Endothelial cell of umbilical vein (primary cell): ENCODE measurements at regions not wholly inside any gene's neighbourhood (a gene's known extent, or its start where the extent isn't known, plus 50 kb on each side); places are given as distances from the start of the nearest gene placed in this dataset.

Source experiments
- BruUV-seq: library from RNA; stranded (reverse); fragments of 400-500 nt; replicated peaks from 2 replicates; lab custom pipeline; 2021; lab: Mats Ljungman, UMichigan
- CTCF ChIA-PET: fragments of 300-600, 350-600 bp; sonication (Branson Sonifier 250); formaldehyde crosslinking; loops from one replicate; lab custom pipeline; 2021; ENCODE audit warnings: antibody characterized with exemption, inconsistent platforms; lab: Charles Lee
- POLR2A ChIA-PET: fragments of 300-600, 350-600 bp; sonication (Branson Sonifier 250); formaldehyde crosslinking; loops from one replicate; lab custom pipeline; 2021; ENCODE audit warnings: antibody characterized with exemption, inconsistent platforms; lab: Charles Lee
- DNase-seq: peaks from one replicate; pipeline ENCODE4 v3.0.0-alpha.2; 2011; ENCODE audit warnings: low read depth, low spot score
- FAIRE-seq: peaks from 2 replicates; lab custom pipeline; 2011; peaks lifted over from hg19 to GRCh38; lab: Jason Lieb, UNC
- H2AFZ ChIP-seq: 2 replicates; pipeline ENCODE4 v1.6.0; 2012; ENCODE audit warnings: low read depth, low read length, control low read depth, inconsistent platforms
- H3K27ac ChIP-seq: 2 replicates; pipeline ENCODE4 v1.5.1; 2011; ENCODE audit warnings: low read depth, mild to moderate bottlenecking, control low read depth, low read length, moderate library complexity; ENCODE audit not compliant: insufficient read depth
- H3K27me3 ChIP-seq, 2 experiments: 2 replicates each; pipeline versions ENCODE4 v1.6.0 to v1.6.1; 2011; ENCODE audit warnings: low read length in 2 of 2, mixed read lengths in 1 of 2; ENCODE audit not compliant: control insufficient read depth in 2 of 2, insufficient read depth in 2 of 2
- H3K36me3 ChIP-seq, 2 experiments: 2 replicates in 1 of 2; 3 replicates in 1 of 2; pipeline ENCODE4 v1.5.1; 2011; ENCODE audit warnings: low read length in 2 of 2, mild to moderate bottlenecking in 1 of 2, moderate library complexity in 1 of 2; ENCODE audit not compliant: control insufficient read depth in 2 of 2, insufficient read depth in 2 of 2; ENCODE audit errors: extremely low read depth in 1 of 2
- H3K4me1 ChIP-seq: 3 replicates; pipeline ENCODE4 v1.5.1; 2011; ENCODE audit warnings: mild to moderate bottlenecking, low read length; ENCODE audit not compliant: control insufficient read depth, insufficient read depth; ENCODE audit errors: extremely low read depth
- H3K4me2 ChIP-seq: 2 replicates; pipeline ENCODE4 v1.6.1; 2011; ENCODE audit warnings: low read length, control low read depth, mixed read lengths; ENCODE audit not compliant: insufficient read depth
- H3K4me3 ChIP-seq, 3 experiments: fragments of 200-600 bp in 1 of 3; sonication (generic), shearing (Covaris generic) in 1 of 3; replicated peaks in 1 of 3; 2 replicates each; pipeline ENCODE4 v1.5.1; 2011 to 2016; ENCODE audit warnings: control low read depth in 3 of 3, low read length in 3 of 3, mild to moderate bottlenecking in 2 of 3, inconsistent platforms in 1 of 3, low read depth in 1 of 3, moderate library complexity in 1 of 3; ENCODE audit not compliant: insufficient read depth in 1 of 3
- H3K79me2 ChIP-seq: 2 replicates; pipeline ENCODE4 v1.6.0; 2012; ENCODE audit warnings: low read length, inconsistent platforms; ENCODE audit not compliant: control insufficient read depth, insufficient read depth
- H3K9ac ChIP-seq: replicated peaks from 2 replicates; pipeline ENCODE3; 2011; ENCODE audit warnings: low read length, control low read depth; ENCODE audit not compliant: insufficient read depth; ENCODE audit errors: extremely low read depth
- H3K9me1 ChIP-seq: replicated peaks from 3 replicates; pipeline ENCODE4 v1.6.0; 2011; ENCODE audit warnings: mild to moderate bottlenecking, low read length; ENCODE audit not compliant: control insufficient read depth, insufficient read depth; ENCODE audit errors: extremely low read depth
- H3K9me3 ChIP-seq: replicated peaks from 2 replicates; pipeline ENCODE4 v1.5.1; 2012; ENCODE audit warnings: low read length, inconsistent platforms; ENCODE audit not compliant: control insufficient read depth, insufficient read depth
- H4K20me1 ChIP-seq: replicated peaks from 2 replicates; pipeline ENCODE3; 2011; ENCODE audit warnings: mild to moderate bottlenecking, low read length; ENCODE audit not compliant: control insufficient read depth, insufficient read depth; ENCODE audit errors: extremely low read depth
- EZH2 ChIP-seq: IDR thresholded peaks from 2 replicates; pipeline ENCODE4 v1.6.1; 2012; ENCODE audit warnings: borderline replicate concordance, low read depth, mild to moderate bottlenecking, moderate library complexity, low read length, inconsistent platforms; ENCODE audit not compliant: severe bottlenecking
- FOS ChIP-seq: IDR thresholded peaks from 2 replicates; pipeline ENCODE4 v1.6.1; 2011; ENCODE audit warnings: mild to moderate bottlenecking, low read length, moderate library complexity, borderline replicate concordance; ENCODE audit not compliant: insufficient read depth
- GATA2 ChIP-seq: IDR thresholded peaks from 2 replicates; pipeline ENCODE4 v1.7.0; 2011; ENCODE audit warnings: low read depth, mild to moderate bottlenecking, moderate library complexity, mixed read lengths, low read length; ENCODE audit not compliant: insufficient read length, insufficient read depth
- JUN ChIP-seq: IDR thresholded peaks from 2 replicates; pipeline ENCODE4 v1.6.1; 2011; ENCODE audit warnings: borderline replicate concordance, low read depth; ENCODE audit not compliant: insufficient read length, insufficient read depth
- MYC ChIP-seq: IDR thresholded peaks from one replicate; pipeline ENCODE4 v1.6.1; 2011; ENCODE audit warnings: mild to moderate bottlenecking, low read depth, low read length
- POLR2A ChIP-seq: IDR thresholded peaks from 2 replicates; pipeline ENCODE4 v1.6.1; 2012; ENCODE audit warnings: low read depth, mild to moderate bottlenecking, control low read depth, low read length
- POLR2AphosphoS5 ChIP-seq: IDR thresholded peaks from 2 replicates; pipeline ENCODE4 v1.6.1; 2012; ENCODE audit warnings: low read depth, mild to moderate bottlenecking, control low read depth, low read length, moderate library complexity; ENCODE audit not compliant: insufficient read depth
- dilution Hi-C: fragments of 300-500 bp; cut with MboI; formaldehyde crosslinking; loops from one replicate; pipeline ENCODE4 v1.15.0; 2019; ENCODE audit warnings: low sequenced_read_pairs; ENCODE audit not compliant: extremely low pct_ligation_motif_present
- intact Hi-C: fragments of 100-400 bp; cut with micrococcal nuclease; formaldehyde crosslinking; loops from one replicate; pipeline ENCODE4 v1.10.0; 2022
- TF ChIP-seq, protein P1 (sequence below), 2 donors: IDR thresholded peaks; 1 replicate in 1 of 2; 2 replicates in 1 of 2; pipeline ENCODE4 v1.5.1; 2011; ENCODE audit warnings: low read length in 2 of 2, mild to moderate bottlenecking in 2 of 2, moderate library complexity in 2 of 2, control low read depth in 1 of 2, inconsistent platforms in 1 of 2, low read depth in 1 of 2; ENCODE audit not compliant: insufficient read depth in 1 of 2; ENCODE audit errors: extremely low read depth in 1 of 2
- TF ChIP-seq, protein P2 (sequence below): IDR thresholded peaks from 2 replicates; pipeline ENCODE4 v1.6.1; 2011; ENCODE audit not compliant: insufficient read depth, insufficient read length

DNA sequence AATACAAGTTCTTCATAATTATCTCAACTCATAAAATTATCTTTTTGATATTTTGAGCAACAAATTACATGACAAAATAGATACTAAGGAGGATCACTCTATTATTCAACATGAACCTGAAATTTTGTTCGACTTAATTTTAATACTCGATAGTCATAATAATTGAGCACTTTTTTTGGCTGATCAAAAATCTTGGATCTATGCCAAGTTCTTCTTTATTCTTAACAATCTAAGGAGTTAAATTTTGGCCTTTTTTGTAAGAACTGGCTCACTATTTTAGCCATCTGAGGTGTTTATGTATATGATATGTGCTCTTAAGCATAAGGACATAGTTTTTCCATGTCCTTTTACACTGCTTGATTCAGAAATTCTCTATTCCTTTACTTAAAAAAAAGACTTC lies 996.1 kb upstream of the COX7C start:
- Histone ChIP-seq H3K4me1 (no peaks in the 10 kb centered on the region), H3K9ac (no peak overlapping the region), H3K4me3 (no peak overlapping the region), H2AFZ (no peak overlapping the region), H4K20me1 (no peaks in the 10 kb centered on the region), H3K79me2 (no peaks in the 10 kb centered on the region), H3K4me2 (no peak overlapping the region), H3K9me3 (no peaks in the 10 kb centered on the region), H3K36me3 (no peaks in the 10 kb centered on the region), H3K27ac (no peak overlapping the region), H3K9me1 (no peaks in the 10 kb centered on the region), H3K27me3 (no peaks in the 10 kb centered on the region)
- CTCF ChIA-PET: no interaction called here
- DNase-seq (no peak), FAIRE-seq (no peak)
- intact Hi-C loops (no loop called here), dilution Hi-C loops (no loop called here)
- POLR2A ChIA-PET: no interaction called here
- TF ChIP-seq POLR2AphosphoS5 (no peak), JUN (no peak), FOS (no peak), EZH2 (no peak)
- no TSS peak for BruUV-seq

DNA sequence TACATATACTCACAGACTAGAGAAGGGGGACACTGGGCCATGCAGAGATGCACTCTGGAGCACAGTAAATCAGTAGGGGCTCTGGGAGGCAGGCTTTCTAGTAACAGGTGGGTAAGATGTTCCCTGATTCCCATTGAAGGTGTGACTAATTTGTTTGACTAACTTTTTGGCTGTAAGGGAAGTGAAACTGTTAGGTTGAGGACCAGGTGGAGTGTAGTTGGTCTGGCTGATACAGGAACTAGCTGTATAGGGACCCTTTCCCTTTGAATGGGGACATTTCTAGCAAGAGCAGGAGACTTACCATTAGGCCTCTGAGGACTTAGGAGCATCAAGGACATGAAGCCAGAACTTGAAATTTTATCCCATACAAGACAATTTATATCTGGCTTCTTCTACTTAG lies 989.6 kb upstream of the COX7C start:
- H3K4me3 ChIP-seq: no peak overlapping the region
- dilution Hi-C loops (no loop called here), intact Hi-C loops (no loop called here)
- no peak for FAIRE-seq
- TF ChIP-seq EZH2 (no peak), POLR2A (no peak), GATA2 (no peak), POLR2AphosphoS5 (no peak), MYC (no peak), JUN (no peak), FOS (no peak)
- TF ChIP-seq, protein P1, sequence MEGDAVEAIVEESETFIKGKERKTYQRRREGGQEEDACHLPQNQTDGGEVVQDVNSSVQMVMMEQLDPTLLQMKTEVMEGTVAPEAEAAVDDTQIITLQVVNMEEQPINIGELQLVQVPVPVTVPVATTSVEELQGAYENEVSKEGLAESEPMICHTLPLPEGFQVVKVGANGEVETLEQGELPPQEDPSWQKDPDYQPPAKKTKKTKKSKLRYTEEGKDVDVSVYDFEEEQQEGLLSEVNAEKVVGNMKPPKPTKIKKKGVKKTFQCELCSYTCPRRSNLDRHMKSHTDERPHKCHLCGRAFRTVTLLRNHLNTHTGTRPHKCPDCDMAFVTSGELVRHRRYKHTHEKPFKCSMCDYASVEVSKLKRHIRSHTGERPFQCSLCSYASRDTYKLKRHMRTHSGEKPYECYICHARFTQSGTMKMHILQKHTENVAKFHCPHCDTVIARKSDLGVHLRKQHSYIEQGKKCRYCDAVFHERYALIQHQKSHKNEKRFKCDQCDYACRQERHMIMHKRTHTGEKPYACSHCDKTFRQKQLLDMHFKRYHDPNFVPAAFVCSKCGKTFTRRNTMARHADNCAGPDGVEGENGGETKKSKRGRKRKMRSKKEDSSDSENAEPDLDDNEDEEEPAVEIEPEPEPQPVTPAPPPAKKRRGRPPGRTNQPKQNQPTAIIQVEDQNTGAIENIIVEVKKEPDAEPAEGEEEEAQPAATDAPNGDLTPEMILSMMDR (IDR thresholded peaks at IDR 0.05; ENCODE audit: extremely low read depth in 1 of 2, insufficient read depth in 1 of 2, low read depth in 1 of 2, low read length in 2 of 2): no peak
- TF ChIP-seq, protein P2, sequence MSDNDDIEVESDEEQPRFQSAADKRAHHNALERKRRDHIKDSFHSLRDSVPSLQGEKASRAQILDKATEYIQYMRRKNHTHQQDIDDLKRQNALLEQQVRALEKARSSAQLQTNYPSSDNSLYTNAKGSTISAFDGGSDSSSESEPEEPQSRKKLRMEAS: no peak
- ChIA-PET CTCF (no interaction called here), POLR2A (no interaction called here)
- H3K27ac ChIP-seq: no peak overlapping the region
- H3K9me1 ChIP-seq: no peaks in the 10 kb centered on the region
- H3K27me3 ChIP-seq: no peaks in the 10 kb centered on the region
- no TSS peak for BruUV-seq
- peaks cover 4% of the 10 kb centered on the region for H3K9me3 ChIP-seq
- H3K4me1 ChIP-seq: no peaks in the 10 kb centered on the region
- H3K79me2 ChIP-seq: no peaks in the 10 kb centered on the region
- no peak overlapping the region for H2AFZ ChIP-seq
- no peak overlapping the region for H3K9ac ChIP-seq
- no peak for DNase-seq
- H3K4me2 ChIP-seq: no peak overlapping the region
- no peaks in the 10 kb centered on the region for H4K20me1 ChIP-seq
- no peaks in the 10 kb centered on the region for H3K36me3 ChIP-seq
